ENCODE measurements at regions not wholly inside any gene's neighbourhood (a gene's known extent, or its start where the extent isn't known, plus 50 kb on each side); places are given as distances from the start of the nearest gene placed in this dataset.
"Not testable (repeated sequence)": the region's sequence is repeated elsewhere in the genome, so short reads cannot be mapped to it uniquely, and the experiment has no call there.

DNA sequence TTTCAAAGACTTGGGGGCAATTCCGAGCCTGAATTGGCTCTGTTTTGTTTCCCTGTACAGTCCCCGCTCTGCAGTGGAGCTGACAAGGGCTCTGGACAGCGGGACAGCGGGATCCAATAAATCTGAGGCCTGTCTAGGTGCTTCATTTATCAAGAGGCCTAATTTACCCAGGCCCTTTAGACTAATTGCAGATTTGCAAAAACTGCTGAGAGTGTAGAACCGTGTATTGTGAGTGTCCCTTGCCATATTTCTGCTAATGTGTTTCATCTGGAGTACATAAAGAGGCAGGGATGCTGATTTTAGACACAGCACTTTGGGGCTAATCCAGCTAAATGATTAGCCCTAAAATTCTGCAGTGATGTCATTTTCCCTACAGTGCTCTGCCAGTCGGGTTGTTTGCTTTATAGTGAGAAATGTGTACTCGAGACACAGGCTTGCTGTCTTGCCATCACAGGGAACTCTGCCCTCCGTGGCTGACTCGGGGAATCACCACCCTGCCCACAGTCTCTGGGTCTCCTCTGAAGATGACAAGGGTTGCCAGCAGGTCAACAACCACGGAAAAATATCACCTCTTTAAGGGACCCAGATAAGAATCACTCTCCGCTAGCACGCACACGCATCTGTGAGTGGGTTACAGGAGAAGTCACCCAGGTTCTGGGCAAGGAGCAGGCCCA lies 592.0 kb downstream of the BNC2 start:
- no peak for DNase-seq (ENCODE audit: low read depth)

DNA sequence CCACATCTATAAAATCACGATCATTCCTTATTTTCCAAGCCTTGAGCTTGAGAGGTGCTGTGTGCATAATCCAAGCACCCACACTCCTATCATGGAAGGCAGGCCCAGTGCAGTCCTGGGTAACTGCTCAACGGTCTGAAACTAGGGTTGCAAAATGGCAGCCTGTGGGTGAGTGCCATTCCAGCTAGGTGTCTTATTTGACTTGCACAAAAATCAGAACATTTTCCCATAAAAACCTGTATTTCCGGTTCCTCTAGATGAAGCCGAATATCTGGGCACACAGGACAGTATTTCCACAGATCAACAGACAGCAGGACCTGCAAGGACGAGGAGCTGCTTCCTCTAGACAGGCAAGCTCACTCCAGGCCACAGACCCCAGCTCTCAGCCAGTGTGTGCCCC lies 588.8 kb downstream of the BNC2 start:
- no peak for DNase-seq (ENCODE audit: low read depth)

DNA sequence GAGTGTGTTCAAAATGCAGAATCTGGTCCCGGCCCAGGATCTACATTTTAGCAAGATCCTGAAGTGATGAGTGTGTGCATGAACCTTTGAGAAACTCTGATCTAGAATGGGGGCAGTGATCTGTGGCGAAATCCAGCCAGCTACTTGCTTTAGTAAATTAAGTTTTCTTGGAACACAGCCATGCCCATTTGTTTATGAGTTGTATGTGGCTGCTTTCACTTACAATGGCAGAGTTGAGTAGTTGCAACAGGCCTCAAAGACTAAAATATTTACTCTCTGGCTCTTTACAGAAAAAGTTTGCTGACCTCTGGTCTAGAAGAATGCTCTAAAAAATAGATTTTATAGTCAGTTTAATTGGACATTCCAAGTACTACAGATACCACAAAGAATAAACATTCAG lies 588.3 kb downstream of the BNC2 start:
- DNase-seq (ENCODE audit: low read depth): peak; percentile 49

DNA sequence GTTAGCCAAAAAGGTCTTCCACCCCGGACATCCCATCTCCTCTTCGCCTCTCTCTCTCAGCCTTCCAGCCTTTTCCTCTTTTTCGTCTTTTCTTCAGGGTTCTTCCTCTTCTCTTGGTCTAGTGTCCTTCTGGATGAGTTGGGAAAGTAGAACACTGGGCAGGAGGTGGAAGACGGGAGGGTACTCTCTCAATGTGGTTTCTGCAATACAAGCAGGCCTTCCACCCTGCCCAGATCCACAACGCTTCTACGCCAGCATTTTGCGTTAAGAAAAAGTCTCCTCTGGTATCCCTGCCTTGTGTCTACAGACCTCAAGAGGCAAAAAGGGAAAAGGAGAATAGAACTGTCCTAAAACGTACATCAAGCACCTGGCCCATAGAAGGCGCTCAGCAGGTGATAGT lies 587.8 kb downstream of the BNC2 start:
- no peak for DNase-seq (ENCODE audit: low read depth)

DNA sequence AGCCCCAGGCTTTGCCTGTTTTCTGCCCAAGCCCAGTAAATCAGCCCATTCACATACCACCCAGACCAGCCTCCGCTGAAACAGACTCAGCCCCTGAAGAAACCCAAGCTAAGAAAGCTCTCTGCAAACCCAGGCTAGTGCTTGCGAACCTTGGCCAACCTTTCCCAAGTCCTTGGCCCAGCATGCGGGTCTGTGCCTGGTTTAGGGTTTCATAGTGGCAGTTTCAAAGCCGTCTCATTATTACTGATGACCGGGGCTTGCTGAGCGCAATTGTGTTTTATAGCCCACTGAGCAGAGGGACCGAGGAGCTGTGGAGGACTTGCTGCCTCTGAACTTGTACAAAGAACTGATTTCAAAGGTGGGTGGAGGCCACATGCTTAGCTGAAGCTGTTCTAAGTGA lies 584.3 kb downstream of the BNC2 start:
- no peak for DNase-seq (ENCODE audit: low read depth)

DNA sequence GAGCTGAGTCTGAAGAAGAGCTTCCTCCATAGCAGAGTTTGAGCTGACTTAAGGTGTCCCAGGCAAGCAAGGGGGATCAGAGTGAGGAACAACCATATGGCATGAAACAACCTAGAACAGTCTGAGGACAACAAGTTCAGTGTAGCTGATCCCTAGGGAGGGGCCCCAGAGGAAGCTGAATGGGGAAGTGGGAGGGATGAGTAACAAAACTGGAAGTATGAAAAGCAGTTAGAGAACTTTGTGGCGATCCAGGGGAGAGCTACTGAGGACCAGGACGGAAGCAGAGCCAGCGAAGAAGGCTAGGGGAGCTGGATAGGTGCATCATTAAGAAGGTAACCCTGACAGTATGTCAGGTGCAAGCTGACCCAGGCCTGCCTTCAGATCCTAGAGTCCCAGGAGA lies 580.8 kb downstream of the BNC2 start:
- DNase-seq (ENCODE audit: low read depth): no peak

DNA sequence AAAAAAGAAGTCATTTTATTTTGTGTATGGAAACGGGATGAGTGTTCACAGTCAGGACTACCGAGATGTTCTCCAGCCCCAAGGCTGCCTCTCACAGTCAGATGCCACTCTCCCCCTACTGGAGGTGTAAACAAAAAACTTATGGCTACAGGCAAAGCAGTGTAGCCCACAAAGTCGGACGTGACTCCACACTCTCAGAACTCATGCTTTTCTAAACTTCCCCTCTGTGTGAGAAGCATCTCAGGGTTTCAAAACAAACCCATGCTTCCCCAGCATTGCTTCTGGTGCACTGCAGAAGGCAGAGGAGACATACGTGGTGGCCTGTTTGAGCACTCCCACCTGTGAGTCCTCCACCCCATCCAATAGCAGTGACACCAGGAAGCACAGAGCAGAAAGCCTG lies 580.3 kb downstream of the BNC2 start:
- DNase-seq (ENCODE audit: low read depth): no peak

DNA sequence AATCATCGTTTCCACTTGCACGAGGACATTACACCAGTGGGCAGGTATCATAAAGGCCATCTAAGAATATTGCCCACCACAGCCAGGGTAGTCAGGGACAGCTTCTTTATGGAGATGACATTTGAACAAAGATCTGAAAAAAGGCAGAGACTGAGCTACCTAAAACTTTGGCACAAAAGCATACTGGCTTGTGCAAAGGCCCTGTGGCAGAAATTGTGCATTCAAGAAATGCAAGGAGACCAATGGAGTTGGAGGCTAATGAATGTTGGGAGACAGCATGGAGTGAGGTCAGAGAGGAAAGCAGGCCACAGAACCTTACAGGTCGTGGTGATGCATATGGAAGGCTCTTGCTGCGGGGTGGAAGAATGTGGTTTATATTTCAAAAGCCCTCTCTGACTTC lies 578.5 kb downstream of the BNC2 start:
- DNase-seq (ENCODE audit: low read depth): no peak

DNA sequence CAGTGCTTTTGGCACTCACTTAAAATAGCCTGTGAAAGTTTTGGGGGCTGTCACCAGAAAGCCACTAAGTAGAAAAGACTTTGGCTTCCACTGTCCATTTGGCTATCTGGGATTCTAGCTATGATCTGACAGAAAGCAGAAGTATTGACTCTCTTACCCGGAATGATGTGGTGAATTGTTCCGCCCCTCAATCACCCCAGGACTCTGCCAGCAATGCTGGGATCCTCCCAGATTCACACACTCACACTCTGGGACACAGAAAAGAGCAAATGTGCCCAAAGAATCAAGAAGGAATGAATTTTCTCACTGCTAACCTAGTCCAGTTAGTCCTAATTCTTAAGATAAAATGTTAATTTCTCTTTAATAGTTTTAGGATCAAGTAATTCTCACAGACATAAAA lies 576.9 kb downstream of the BNC2 start:
- DNase-seq (ENCODE audit: low read depth): no peak

DNA sequence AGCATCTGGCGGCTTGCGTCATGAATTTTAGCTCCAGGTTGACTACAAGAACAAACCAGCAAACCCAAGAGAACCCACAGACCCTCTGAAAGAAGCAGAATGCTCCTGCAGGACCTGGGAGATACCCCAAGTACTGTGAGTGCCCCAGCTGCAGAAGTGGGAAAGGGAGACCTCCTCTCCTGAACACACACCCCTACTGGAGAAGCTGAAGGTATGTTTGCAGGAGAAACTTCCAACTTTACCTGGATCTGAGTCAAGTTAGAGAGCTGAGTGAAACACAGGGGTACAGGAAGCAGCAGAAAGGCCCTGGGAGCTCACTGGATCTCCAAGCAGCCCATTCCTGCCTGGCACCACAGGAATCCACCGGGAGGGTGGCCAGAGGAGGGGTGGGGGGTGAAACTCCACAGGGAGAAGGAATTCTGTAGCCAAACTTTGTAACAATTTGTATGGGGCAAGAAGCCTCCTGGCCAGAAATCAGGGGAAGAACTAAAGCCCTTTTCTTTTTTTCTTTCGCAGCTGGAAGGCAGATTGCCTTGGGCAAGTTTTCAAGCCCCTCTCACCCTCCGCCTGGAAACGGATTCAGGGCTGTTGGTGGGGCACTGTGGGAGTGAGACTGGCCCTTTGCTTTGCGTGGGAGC lies 576.2 kb downstream of the BNC2 start:
- no peak for DNase-seq (ENCODE audit: low read depth)

DNA sequence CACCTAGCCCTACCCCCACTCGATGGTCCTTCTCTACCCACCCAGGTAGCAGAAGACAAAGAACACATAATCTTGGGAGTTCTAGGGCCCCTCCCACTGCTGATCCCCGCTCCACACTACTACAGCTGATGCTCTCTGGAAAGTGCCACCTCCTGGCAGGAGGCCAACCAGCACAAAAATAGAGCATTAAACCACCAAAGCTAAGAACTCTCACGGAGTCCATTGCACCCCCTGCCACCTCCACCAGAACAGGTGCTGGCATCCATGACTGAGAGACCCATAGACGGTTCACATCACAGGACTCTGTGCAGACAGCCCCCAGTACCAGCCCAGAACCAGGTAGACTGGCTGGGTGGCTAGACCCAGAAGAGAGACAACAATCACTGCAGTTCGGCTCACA lies 575.5 kb downstream of the BNC2 start:
- DNase-seq (ENCODE audit: low read depth): not testable (repeated sequence)

DNA sequence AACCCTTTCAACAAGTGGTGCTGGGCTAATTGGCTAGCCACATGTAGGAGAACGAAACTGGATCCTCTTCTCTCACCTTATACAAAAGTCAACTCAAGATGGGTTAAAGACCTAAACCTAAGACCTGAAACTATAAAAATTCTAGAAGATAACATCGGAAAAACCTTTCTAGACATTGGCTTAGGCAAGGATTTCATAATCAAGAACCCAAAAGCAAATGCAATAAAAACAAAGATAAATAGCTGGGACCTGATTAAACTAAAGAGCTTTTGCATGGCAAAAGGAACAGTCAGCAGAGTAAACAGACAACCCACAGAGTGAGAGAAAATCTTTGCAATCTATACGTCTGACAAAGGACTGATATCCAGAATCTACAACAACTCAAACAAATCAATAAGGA lies 571.1 kb downstream of the BNC2 start:
- not testable (repeated sequence) for DNase-seq (ENCODE audit: low read depth)

DNA sequence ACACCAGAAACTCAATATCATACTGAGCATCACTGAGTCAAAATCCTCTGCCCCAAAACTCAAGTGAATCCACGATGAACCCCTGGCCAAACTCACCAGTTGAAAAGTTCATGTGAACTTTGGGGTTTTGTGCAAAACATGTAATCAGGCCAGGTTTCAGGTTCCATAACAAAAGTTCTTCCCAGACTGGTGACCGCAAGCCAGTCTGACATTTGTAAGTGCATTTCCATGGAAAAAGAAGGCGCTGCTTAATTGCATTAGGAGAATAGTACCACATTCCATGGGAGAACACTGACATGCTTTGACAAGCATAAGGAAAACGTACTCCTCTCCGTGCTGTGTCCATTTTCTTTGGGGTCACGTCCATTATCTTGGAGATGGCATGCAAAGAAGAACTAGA lies 567.0 kb downstream of the BNC2 start:
- no peak for DNase-seq (ENCODE audit: low read depth)

DNA sequence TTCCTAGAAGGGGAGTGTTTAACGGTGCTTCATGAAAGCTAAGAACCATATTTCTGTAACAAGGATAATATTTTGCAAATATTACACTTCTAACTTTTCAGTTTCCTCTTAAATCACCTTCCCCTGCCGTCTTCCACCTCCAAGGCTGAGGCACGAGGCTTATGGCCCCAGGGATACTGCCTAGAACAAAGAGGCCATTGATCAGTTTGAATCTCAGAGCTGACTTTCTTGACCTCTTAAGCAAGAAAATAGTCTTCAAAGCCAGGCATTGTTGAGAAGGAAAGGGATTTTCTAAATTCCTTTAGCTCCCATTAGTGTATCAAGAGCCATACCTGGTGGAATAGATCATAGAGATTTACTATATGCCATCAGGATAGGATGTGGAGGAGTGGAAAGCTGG lies 566.2 kb downstream of the BNC2 start:
- no peak for DNase-seq (ENCODE audit: low read depth)

DNA sequence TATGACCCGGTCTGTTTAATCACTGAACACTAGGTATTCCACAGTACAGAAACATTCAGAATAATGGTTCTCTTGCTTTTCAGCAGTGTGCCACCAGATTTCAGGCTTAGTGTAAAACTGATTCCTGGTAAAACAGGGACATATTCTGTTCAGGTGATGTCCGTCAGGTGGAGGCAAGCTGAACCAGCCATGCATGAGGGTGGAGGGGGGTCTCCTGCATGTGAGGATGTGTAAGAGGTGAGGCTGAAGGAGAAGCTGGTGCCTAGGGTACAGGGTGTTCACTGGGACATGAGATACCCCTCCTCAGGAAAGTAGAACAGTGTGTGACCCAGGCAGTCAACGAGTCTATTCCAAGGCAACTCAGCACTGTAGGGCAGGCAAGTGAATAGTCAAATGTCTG lies 563.9 kb downstream of the BNC2 start:
- no peak for DNase-seq (ENCODE audit: low read depth)

DNA sequence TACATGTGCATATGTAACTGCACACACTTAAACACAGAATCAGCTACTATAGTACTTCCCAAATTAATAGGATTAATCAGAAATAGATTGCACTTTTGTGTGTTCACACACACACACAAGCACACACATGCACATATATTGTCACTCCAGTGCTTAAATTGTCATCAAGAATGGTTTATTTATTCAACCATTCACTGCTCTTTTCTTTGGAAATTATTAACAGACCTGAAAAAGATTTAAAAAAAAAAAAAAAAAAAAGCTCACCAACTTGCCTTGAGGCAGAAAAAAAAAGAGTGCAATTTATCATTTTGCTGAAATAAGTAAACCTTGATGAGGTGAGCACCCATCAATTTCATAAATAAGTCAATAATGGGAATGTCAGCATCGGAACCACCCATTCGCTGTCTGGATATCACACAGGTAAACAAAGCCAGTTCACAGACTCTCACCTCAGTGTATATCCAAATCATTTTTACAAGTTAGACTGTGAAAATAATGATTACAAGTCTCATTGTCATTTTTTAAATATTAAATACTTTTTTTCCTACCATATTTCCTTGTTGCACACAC lies 562.8 kb downstream of the BNC2 start:
- DNase-seq (ENCODE audit: low read depth): no peak

DNA sequence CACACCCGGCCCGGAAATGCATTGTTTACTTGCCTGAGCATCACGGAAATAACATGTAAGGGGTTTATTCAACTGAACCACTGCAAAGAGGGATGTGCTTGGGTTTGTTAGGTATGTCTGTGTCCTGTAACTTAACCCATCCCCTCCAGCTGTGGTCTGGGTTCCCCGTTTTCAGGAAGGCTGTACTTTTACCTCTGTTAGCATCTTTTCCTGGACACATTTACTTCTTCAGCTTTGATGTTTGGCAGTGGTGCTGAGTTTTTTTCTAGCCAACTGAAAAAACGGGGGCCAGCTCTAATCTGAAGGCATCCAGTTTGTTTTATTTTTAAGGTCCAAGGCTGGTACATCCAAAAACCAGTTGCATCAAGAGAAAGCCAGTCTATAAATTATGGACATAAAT lies 561.8 kb downstream of the BNC2 start:
- no peak for DNase-seq (ENCODE audit: low read depth)

DNA sequence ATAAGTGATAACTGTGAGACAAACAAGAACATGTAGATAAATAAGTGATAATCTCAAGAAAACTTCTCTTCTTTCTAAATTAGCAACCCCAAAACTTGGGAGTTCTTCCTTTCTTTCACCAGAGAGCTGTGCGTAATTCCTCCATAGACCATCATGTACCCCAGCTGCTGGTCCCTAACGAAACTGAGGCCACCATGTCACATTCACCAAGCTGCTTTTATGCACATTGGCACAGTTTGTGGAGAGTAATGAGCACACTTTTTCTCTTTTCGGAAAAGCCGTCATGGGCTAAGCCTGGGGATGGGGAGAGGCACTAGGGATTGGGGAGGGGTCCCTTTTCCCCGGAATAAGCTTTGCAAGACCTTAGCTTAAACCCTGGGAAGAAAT lies 561.4 kb downstream of the BNC2 start:
- no peak for DNase-seq (ENCODE audit: low read depth)

DNA sequence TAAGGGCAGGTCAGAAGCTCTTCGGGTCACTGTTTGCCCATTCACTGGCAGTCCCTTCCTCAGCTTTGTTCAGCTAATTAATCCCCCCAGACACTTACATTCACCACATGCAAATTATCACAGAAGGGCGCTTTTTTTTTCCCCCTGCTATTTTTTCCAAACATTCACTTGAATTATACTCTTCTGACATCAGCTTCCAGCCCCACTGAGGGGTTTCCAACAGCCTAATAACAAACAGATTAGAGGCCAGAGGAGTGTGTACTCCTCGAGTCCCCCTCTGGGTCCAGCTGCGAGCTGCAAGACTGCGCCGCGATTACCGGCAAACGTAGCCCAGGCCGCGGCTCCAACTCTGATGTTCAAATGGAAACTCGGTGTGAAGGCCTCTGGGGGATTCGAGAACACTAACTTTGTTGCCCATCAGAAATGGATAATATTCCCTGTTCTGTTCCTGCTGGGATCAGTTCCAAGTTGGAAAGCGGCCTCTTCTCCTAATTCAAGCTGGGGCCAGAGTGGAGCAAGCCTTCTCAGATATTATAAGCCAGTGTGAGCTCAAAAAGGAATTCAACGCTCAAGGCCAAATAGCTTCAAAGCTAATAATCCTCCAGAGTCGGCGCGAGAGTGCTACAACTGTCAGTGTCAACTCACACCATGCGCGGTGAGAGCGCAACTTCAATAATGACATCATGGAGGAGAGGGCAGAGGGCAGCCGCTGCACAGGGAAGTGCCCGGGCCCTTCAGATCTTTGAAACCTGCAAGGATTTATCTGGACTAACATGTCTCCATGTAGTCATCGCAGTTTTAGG lies 560.8 kb downstream of the BNC2 start:
- DNase-seq (ENCODE audit: low read depth): peak; percentile 61

DNA sequence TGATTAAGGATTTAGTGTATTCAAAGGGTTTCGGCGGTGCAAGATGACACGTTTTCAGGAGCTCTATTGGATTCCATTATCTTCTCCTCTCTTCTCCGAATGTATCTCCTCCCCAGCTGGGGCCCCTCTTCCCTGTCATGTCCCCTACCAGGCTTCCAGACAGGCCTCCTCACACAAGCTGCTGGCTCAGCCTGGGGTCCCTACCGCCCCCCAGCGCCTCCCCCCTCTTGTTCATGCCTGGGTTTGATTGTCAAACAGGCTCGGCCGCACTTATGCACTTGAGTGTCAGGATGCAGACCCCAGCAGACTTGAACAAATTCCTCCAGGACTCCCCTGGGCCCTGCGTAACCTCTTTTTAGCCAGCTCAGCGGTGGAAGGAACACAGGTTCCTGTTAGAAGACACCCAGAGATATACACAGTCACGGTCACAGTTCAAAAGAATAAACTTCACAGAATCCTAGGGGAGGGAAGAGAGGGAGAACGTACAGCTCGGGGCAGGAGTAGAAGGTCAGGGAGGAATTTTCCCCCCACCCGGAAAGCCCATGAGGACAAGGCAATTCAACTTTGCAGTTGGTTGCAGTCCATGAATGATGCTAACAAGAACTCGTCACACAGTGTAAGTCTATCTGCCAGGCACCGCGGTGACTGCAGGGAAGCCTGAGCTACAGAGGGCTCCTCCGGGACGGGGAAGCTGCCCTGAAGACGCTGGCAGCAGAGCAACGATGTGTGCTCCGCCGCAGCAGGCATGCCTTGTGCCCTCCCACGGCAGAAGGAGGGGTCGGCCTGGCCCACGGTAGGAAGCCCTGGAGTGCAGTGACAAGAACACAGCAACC lies 560.0 kb downstream of the BNC2 start:
- DNase-seq (ENCODE audit: low read depth): no peak

DNA sequence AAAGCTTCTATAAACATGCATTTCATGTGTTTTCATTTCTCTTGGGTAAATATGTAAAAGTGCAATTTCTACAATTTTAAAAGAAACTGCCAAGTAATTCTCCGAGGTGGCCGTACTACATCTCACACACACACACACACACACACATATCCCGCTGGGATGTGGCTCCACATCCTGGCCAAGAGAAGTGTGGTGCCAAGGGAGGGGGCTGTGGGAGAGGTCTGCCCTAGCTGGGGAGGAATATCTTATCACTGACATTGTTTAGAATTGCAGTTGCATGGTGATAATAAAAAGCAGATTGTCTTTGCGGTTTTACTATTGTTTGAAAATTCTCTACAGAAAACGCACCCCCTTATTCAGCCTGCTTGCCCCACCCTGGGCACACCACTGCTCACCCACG lies 558.4 kb downstream of the BNC2 start:
- peak; percentile 65 for DNase-seq (ENCODE audit: low read depth)

DNA sequence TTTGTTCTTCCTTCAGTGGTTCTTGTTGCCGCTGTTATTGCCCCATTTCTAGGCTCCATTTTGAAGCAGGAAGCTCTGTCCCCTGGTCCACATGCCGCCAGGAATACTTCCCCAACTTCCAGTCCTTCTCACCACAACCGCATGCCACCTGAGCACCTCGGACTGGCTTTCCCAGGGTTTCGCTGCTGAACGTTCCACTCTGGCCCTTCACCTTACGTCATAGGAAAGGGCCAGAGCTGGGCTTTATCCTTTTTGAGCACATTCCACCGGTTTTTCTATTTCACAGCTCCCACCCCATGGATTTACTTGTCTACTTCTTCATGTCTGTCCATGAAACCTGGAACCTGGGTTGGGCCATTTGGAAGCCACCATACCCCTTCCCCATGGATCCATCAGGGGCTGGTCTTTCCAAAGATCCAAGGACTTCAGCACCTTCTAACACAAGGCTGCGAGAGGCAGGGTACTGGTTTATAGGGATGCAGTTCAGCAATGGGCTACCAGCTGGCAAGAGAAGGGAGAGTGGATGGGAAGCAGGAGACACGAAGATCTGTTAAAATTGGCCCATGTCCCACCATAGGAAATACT lies 557.4 kb downstream of the BNC2 start:
- DNase-seq (ENCODE audit: low read depth): no peak
